ENCODE measurements at regions not wholly inside any gene's neighbourhood (a gene's known extent, or its start where the extent isn't known, plus 50 kb on each side); places are given as distances from the start of the nearest gene placed in this dataset.
"Not testable (repeated sequence)": the region's sequence is repeated elsewhere in the genome, so short reads cannot be mapped to it uniquely, and the experiment has no call there.

DNA sequence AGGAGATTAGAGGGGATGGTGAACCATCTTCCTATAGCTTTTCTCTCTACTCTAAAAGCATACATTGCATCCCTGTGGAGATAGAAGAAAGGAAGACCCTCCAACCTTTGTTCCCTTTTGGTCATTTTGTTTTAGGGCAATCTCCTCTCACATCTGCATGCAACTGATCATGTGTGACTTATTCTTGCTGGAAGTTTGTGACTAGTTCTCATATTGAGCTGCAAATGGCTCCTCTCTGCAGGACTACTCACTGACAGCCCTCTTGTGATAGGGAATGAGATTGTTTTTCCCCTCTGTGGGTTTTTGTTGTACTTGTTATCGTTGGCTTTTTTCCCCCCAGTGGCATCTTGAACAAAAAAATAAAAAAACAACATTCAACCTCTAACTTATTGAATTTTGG, 416.0 kb upstream of the CNTNAP5 start:
- H3K27me3 ChIP-seq (replicated peaks; ENCODE audit: control insufficient read depth, insufficient read depth, low read length) = no peaks in the 10 kb centered on the region
- Mint-ChIP-seq H3K27ac (ENCODE audit: unreplicated experiment) (no peak overlapping the region), H3K36me3 (ENCODE audit: insufficient read depth, unreplicated experiment) (no peaks in the 10 kb centered on the region), H3K27me3 (ENCODE audit: insufficient read depth, unreplicated experiment) (no peaks in the 10 kb centered on the region), H3K9me3 (ENCODE audit: unreplicated experiment) (peaks cover 10% of the 10 kb centered on the region), H3K4me3 (ENCODE audit: unreplicated experiment) (no peak overlapping the region), H3K4me1 (ENCODE audit: low read depth, unreplicated experiment) (no peaks in the 10 kb centered on the region)
- no peaks in the 10 kb centered on the region for H3K36me3 ChIP-seq (ENCODE audit: control insufficient read depth, insufficient read depth, low read length)
- ChIA-PET CTCF (no interaction called here), POLR2A (no interaction called here)
- H3K9me3 ChIP-seq = no peaks in the 10 kb centered on the region
- no peak for DNase-seq
- no peak overlapping the region for H3K4me3 ChIP-seq (ENCODE audit: low read depth, low read length)
- TF ChIP-seq, protein P1, sequence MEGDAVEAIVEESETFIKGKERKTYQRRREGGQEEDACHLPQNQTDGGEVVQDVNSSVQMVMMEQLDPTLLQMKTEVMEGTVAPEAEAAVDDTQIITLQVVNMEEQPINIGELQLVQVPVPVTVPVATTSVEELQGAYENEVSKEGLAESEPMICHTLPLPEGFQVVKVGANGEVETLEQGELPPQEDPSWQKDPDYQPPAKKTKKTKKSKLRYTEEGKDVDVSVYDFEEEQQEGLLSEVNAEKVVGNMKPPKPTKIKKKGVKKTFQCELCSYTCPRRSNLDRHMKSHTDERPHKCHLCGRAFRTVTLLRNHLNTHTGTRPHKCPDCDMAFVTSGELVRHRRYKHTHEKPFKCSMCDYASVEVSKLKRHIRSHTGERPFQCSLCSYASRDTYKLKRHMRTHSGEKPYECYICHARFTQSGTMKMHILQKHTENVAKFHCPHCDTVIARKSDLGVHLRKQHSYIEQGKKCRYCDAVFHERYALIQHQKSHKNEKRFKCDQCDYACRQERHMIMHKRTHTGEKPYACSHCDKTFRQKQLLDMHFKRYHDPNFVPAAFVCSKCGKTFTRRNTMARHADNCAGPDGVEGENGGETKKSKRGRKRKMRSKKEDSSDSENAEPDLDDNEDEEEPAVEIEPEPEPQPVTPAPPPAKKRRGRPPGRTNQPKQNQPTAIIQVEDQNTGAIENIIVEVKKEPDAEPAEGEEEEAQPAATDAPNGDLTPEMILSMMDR (IDR thresholded peaks at IDR 0.05; ENCODE audit: insufficient read depth in 1 of 2, low read depth in 1 of 2, low read length in 1 of 2, severe bottlenecking in 1 of 2, unreplicated experiment in 1 of 2) = no peak
- H3K4me1 ChIP-seq = no peaks in the 10 kb centered on the region
- intact Hi-C loops (cut with micrococcal nuclease; ENCODE audit: unreplicated experiment) = no loop called here
- no TSS peak for BruUV-seq (replicated peaks)

- peaks cover 10% of the 10 kb centered on the region for H3K9me3 ChIP-seq
- DNase-seq = no peak
- Mint-ChIP-seq H3K4me1 (ENCODE audit: low read depth, unreplicated experiment) (no peaks in the 10 kb centered on the region), H3K27me3 (ENCODE audit: insufficient read depth, unreplicated experiment) (no peaks in the 10 kb centered on the region), H3K4me3 (ENCODE audit: unreplicated experiment) (no peak overlapping the region), H3K27ac (ENCODE audit: unreplicated experiment) (no peak overlapping the region), H3K36me3 (ENCODE audit: insufficient read depth, unreplicated experiment) (no peaks in the 10 kb centered on the region), H3K9me3 (ENCODE audit: unreplicated experiment) (peaks cover 37% of the 10 kb centered on the region)
- no TSS peak for BruUV-seq (replicated peaks)
- H3K36me3 ChIP-seq (ENCODE audit: control insufficient read depth, insufficient read depth, low read length) = no peaks in the 10 kb centered on the region
- no peaks in the 10 kb centered on the region for H3K27me3 ChIP-seq (replicated peaks; ENCODE audit: control insufficient read depth, insufficient read depth, low read length)
- TF ChIP-seq, protein P1 (IDR thresholded peaks at IDR 0.05; ENCODE audit: insufficient read depth in 1 of 2, low read depth in 1 of 2, low read length in 1 of 2, severe bottlenecking in 1 of 2, unreplicated experiment in 1 of 2) = no peak
- ChIA-PET CTCF (no interaction called here), POLR2A (no interaction called here)
- intact Hi-C loops (cut with micrococcal nuclease; ENCODE audit: unreplicated experiment) = no loop called here
- H3K4me1 ChIP-seq = no peaks in the 10 kb centered on the region
- no peak overlapping the region for H3K4me3 ChIP-seq (ENCODE audit: low read depth, low read length)
Observed at GRCh38 chr2:123614596-123614995, 410.5 kb upstream of the CNTNAP5 start.

DNA sequence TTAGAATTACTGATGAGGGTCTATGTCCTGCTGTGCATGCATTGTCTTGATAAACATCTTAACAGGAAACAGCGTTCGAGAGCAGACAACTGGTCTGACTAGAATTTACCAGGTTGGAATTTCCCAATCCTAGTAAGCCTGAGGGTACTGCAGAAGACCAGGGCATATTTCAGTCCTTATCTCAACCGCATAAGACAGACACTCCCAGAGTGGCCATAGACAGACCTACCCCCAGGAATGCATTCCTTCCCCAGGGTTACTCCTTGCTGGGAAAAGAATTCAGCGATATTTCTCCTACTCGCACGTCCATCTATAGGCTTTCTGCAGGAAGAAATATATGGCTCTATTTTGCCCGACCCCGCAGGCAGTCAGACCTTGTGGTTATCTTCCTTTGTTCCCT, 406.4 kb upstream of the CNTNAP5 start:
- H3K4me3 ChIP-seq (ENCODE audit: low read depth, low read length); DNase-seq; BruUV-seq (replicated peaks); H3K27me3 Mint-ChIP-seq (ENCODE audit: insufficient read depth, unreplicated experiment); intact Hi-C loops (cut with micrococcal nuclease; ENCODE audit: unreplicated experiment); H3K4me1 ChIP-seq; H3K27ac Mint-ChIP-seq (ENCODE audit: unreplicated experiment); H3K27me3 ChIP-seq (replicated peaks; ENCODE audit: control insufficient read depth, insufficient read depth, low read length); H3K4me1 Mint-ChIP-seq (ENCODE audit: low read depth, unreplicated experiment); CTCF ChIA-PET; H3K36me3 ChIP-seq (ENCODE audit: control insufficient read depth, insufficient read depth, low read length); H3K4me3 Mint-ChIP-seq (ENCODE audit: unreplicated experiment); POLR2A ChIA-PET; H3K36me3 Mint-ChIP-seq (ENCODE audit: insufficient read depth, unreplicated experiment): not testable (repeated sequence)
- H3K9me3 ChIP-seq = peaks cover 10% of the 10 kb centered on the region
- peaks cover 42% of the 10 kb centered on the region for H3K9me3 Mint-ChIP-seq (ENCODE audit: unreplicated experiment)

DNA sequence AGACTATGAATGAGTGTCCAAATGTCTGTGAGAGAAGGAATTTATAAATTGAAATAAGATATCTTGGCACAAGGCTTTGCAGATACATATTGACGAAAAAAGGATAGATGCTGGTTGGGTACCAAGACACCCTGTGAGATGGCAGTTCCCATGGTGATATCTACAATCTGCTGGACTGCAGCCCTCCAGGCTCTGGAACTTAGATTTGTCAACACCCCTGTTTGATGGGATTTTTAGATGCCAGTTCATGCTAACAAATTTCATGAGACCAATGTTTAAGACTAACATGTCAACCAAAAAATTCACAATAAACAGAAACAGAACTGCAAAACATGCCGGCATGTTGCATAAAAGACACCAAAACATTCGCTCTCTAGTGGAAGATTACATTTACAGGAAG, 400.3 kb upstream of the CNTNAP5 start:
- Mint-ChIP-seq H3K4me3 (ENCODE audit: unreplicated experiment) (no peak overlapping the region), H3K4me1 (ENCODE audit: low read depth, unreplicated experiment) (no peaks in the 10 kb centered on the region), H3K27ac (ENCODE audit: unreplicated experiment) (no peak overlapping the region), H3K27me3 (ENCODE audit: insufficient read depth, unreplicated experiment) (no peaks in the 10 kb centered on the region), H3K36me3 (ENCODE audit: insufficient read depth, unreplicated experiment) (no peaks in the 10 kb centered on the region), H3K9me3 (ENCODE audit: unreplicated experiment) (peaks cover 12% of the 10 kb centered on the region)
- intact Hi-C loops (cut with micrococcal nuclease; ENCODE audit: unreplicated experiment) = no loop called here
- BruUV-seq (replicated peaks) = no TSS peak
- Histone ChIP-seq H3K4me1 (no peaks in the 10 kb centered on the region), H3K4me3 (ENCODE audit: low read depth, low read length) (no peak overlapping the region), H3K9me3 (no peaks in the 10 kb centered on the region; the same call in 1 of the 2 replicates), H3K36me3 (ENCODE audit: control insufficient read depth, insufficient read depth, low read length) (no peaks in the 10 kb centered on the region), H3K27me3 (replicated peaks; ENCODE audit: control insufficient read depth, insufficient read depth, low read length) (no peaks in the 10 kb centered on the region)
- ChIA-PET CTCF (no interaction called here), POLR2A (no interaction called here)
- TF ChIP-seq, protein P1 (IDR thresholded peaks at IDR 0.05; ENCODE audit: insufficient read depth in 1 of 2, low read depth in 1 of 2, low read length in 1 of 2, severe bottlenecking in 1 of 2, unreplicated experiment in 1 of 2) = no peak
- no peak for DNase-seq

All from Caco-2 (cell line).